HG03565 (cell line): ENCODE measurements at regions not wholly inside any gene's neighbourhood (a gene's known extent, or its start where the extent isn't known, plus 50 kb on each side); places are given as distances from the start of the nearest gene placed in this dataset.
"Not testable (repeated sequence)": the region's sequence is repeated elsewhere in the genome, so short reads cannot be mapped to it uniquely, and the experiment has no call there.

Experiments
- ATAC-seq: cut with Tn5 transposase; IDR thresholded peaks from one replicate; pipeline ENCODE4 v1.9.1; 2021; ENCODE audit warnings: mild to moderate bottlenecking, moderate library complexity; ENCODE audit not compliant: unreplicated experiment

DNA sequence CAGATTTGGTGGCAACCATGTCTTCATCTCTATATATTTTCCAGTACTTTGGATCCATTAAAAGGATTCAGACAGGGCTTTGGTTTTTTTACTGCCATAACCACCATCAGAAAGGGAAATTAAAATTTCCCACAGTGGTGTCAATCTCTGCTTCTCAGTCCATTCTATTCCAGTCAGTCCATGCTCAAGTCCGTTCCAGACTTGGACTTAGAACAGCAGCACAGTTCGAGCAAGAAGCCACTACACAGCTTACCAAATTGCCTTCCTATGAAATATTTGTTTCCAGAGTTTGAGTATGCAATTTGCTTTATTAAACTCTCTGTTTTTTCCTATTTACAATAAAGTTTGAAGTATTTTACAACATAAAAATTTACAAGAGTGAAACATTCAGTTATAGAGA, 306.5 kb upstream of the GULP1 start:
- no peak for ATAC-seq

DNA sequence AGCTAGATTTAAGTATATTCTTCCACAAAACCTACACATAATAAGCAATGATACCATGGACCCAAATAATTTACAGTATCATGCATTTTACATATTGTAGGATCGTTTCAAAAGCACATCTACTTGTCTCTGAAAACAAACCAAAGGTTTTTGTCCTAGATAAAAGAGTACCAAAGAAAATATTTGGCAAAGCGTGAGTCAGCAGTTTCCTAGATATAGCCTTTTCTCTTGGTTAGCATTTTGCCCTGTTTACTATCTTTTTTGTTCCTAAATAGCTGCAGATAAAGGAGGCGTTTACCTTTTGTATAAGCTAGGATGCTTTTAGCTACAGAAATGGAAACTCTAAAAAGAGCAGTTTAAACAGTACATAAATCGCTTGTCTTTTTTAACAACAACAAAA, 305.8 kb upstream of the GULP1 start:
- no peak for ATAC-seq

DNA sequence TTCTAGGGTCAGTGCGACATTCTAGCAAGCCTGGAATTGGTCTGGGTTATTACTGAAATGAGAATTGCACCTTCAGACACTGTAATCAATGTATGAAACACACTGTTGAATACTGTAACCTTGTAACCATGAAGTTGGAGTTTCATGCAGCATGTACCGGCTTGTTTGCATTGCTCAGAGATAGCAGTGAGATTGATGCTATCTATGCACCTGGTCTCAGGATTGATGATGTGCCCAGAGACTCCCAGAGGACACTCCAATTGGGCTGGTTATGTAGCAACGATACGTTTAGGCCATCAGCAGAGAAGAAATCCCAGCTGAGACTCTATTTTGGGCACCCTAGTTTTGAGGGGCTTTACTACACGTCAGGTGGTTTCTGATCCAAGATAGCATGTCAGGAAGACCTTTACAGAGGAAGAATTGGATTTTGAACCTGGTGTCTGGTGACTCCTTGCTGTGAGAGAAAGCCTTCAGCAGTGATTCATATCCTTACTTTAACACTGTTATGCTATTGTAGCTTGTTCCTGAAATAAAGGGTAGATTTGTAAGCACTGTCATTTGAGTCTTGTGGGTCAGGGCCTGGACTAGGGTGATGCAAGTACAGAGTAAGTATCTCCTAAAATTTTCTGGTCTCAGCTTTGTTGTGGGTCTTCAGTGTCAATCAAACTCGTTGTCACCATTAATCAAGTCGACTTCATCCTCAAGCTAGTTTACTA, 305.1 kb upstream of the GULP1 start:
- ATAC-seq = no peak

DNA sequence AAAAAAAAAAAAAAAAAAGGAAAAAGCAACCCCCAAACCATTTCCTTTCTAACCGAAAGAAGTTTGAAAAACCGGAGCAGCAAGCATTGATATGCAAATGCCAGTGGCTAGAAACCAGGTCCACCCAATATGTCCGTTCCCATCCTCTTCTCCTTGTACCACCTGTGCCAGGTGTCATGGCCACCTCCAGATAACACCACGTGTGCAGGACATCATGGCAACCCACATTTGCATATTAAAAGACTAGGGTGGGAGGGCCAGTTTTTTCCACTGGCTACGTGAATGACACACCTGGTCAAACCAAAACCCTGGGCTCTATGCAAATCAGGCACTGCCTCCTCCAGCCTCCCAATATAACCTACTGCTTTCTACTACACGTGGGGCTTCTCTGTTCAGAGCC, 303.3 kb upstream of the GULP1 start:
- no peak for ATAC-seq

DNA sequence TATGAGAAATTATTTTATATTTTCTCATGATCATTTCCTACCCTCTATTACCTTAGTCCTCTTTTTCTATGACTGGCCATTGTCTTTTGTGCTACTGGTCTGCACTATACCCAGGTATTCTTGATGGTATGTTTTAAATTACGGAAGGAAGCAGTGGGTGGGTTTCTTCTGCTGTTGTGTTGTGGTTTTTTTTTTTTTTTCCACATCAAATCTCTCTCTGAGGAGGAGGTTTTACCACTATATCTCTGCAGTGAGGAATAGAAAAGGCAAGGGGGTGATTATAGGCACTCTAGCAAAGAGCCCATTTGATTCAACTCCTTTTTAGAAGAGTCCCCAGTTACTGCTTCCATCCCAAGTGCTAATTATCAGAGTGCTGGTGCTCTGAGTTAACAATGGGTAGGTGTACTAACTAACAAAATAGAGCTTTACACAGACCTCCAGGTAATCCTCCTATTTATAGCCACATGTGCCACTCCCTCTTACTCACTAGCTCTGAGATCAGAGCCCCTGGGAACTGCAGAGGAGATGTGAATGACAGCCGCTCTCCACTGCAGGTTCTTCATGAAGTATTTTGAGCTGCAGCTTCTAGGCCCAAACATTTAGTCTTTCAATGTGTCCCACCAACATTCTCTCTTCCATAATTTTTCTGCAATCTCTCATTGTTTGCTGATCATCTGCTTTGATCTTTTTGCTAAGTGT, 301.6 kb upstream of the GULP1 start:
- peak; percentile 44 for ATAC-seq

DNA sequence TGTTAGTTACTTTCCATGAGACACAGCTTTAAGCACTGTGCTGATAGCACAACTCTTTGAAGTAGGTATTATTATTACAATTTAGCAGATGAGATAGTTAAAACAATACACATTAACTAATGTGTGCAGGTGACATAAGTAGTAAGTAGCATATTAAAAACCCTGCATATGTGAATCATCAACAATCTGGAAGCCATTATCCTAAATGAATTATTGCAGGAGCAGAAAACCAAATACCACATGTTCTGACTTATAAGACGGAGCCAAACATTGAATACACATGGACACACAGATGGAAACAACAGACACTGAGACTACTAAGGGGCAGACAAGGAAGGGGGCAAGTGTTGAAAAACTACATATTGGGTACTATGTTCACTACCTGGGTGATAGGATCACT, 300.3 kb upstream of the GULP1 start:
- ATAC-seq = no peak

DNA sequence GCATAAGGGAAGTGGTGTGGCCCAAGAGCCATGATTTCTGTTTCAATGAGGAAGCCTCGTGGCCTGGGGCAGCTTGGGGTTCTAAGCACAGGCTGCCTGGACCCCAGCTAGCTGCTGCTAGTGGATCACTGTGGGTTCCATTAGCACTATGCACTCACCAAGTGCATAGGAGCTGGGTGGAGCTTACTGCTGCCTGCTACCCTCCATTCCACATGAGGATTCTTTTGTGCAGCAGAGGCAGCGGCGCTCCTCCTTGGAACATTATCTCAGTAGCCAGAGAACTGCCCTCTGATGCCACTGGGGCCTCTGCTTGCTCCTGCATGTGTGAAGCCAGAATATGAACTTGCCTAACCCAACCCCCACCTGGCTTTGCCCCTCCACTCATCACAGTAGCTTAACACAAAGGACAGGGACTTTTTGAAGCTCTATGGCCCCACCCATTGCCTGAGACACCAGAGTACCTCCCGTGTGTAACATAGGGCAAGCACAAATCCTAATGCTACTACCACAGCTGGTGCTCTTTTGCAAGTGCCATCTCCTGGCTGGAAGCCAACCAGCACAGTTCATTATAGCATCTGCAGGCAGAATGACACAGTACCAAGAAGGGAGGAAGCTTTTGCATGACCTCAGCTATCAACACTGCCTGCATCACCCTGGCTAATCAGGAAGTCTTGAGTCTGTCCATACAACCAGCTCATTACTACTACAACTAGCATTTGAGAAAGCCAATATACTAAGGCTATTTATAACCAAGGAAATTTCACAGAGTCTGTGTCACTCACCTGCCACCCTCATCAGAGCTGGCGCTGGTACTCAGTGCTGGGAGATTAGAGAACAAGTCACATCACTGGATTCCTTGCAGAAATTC, 297.0 kb upstream of the GULP1 start:
- ATAC-seq = no peak

DNA sequence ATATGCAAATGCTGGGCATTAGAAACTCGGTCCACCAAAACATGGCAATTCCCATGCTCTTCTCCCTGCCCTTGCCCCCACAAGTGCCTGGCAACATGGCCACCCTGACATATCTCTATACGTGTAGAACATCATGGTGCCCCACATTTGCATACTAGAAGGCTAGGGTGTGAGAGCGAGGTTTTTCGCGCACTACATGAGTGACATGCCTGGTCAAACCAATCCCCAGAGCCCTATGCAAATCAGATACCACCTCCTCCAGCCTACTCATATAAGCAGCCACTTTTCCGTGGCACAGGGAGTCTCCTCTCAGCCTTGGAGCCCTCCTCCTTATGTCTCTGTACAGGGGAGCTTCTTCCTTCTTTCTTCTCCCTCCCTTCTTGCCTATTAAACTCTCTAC, 296.1 kb upstream of the GULP1 start:
- no peak for ATAC-seq

DNA sequence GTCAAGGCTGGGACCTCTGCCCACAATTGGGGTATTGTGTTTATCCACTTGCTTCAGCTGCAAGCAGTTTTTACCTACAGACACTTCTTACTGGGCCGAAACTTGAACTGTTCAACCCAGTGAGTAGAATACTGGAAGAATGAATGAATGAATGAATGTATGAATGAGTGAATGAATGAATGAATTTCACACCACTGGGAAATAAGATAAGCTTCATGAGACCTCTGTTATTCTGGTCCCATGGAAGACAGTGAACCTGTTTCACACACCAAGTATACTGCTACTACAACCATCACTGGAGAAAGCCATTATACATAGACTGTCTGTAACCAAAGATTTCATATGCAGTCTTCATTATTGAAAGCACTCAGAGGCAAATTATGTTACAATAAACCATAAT, 295.0 kb upstream of the GULP1 start:
- no peak for ATAC-seq

DNA sequence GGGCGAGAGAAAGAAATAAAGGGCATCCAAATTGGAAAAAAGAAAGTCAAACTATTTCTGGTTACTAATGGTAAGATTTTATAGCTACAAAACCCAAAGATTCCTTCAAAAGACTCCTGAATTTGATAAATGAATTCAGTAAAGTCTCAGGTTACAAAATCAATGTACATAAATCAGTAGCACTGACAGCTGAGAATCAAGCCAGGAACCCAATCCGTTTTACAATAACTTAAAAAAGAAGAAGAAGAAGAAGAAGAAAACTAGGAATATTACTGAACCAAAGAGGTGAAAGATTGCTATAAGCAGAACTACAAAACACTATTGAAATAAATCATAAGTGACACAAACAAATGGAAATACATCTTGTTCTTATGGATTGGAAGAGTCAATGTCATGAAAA, 291.5 kb upstream of the GULP1 start:
- ATAC-seq = no peak

DNA sequence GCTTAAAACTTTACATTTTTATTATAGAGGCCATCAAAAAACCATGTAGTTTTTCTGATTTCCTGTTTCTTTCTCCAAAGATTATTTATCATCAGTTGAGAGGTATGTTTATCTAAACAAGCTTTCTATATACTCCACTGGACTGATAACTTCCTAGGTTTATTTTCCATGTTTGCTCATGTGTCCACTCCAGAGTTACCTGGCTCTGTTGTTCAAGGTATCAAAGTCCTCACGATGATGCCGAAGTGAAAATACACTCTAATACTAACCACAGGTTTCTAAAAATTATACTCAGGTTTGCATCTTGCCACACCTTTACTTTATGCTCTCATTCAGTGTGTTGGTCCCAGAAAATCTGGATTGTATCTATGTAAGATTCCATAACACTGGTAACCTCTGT, 287.9 kb upstream of the GULP1 start:
- no peak for ATAC-seq

DNA sequence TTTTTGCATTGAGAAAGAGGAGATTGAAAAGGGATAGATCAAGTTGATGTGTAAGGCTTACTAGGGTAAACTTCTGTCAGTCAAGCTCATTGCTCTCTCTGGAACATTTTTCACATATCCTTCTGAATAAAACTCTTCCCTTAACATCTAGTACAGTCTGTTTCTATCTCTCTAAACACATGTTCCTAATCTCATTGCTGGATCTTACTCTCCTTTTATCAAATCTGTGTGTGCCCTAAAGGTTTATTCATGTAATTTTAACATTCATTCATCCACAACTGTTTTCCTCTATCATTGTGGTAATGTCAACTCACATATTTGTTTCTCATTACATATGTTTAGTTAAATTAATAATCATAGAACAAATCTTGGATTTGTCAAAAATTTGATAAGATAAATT, 277.9 kb upstream of the GULP1 start:
- ATAC-seq = no peak

DNA sequence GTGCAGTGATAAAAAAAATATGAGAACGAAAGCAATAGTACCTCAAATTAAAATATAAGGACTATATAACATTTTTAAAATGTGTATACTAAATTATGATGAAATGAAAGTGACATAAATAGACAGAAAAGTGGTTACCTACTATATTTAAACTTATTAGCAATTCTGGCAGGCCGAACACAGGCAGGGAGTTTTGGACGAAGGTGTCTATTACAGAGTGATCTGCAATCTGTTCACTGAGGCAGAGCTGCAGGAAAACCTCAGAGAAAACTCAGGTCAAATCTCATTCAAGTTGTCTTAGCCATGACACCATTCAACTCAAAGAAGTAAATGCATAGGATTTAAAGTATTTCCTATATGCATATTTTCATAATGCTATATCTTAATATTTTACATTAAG, 274.8 kb upstream of the GULP1 start:
- ATAC-seq = no peak

DNA sequence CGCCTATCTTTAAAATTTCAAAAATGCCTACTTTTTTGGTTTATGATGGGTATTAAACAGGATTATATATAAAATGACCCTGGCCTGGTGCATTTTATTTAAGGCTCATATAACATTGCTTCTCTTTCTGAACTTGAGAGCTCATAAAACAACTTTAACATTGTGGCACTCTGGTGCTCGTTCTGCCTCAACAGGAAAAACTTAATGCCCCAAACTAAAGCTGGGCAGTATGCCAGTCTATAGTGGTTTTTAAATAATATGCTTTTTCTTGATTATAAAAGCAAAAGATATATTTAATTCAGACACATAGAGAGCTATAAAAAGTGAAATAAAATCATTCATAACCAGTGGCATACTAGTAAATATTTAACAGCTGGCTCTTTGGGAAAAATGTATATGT, 269.3 kb upstream of the GULP1 start:
- ATAC-seq = no peak

DNA sequence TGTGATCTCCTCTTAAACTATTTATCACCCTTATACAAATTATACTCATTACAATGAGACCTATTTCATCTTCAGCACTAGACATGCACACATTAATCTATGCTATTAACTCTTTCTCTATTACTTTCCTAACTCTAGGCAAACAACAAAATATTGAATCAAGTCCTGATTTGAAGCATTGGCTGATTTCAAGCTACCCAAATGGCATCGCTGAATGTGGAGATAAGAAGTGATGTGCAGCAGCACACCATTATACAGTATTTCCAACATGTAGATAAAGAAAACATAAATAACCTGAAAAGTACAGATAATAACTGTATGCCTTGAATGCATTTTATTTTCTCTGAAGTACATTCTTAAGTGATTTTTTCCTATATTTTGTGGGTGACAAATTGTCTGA, 268.6 kb upstream of the GULP1 start:
- no peak for ATAC-seq

DNA sequence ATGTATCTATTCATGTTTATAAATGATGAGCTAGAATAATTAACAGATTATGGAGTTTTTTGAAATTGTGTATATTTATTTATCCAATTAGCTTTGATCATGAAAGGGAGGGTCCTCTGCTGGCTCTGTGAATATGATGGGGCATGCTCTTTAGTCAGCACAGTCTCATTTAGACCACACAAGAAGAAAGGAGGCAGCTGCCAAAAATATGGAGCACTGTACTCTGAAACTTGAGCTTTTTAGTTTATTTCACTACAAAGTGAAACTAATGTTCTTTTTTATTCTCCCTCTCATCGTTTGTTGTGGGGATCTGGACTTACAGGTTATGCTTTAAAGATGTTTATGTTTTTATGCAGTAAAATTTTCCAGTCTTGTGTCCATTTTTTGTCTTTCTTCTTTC, 266.9 kb upstream of the GULP1 start:
- ATAC-seq = no peak

DNA sequence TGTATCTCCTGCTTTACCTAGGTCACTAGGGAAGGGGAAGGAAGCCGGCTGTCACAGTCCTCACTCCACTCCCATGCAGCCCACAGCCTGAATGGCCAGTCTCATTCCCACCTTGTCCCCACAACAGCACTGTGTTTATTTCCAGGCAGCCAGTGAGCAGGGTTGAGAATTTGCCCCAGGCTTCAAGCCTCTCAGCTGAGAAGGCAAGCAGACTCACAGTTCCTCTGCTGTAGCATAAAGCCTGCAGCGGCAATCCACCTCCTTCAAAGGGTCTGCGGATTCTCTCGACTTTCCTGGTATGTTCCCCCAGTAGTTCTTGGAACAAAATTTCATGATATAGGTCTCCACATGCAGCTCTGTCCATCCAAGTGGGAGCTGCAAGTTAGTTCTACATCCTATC, 262.9 kb upstream of the GULP1 start:
- ATAC-seq = no peak

DNA sequence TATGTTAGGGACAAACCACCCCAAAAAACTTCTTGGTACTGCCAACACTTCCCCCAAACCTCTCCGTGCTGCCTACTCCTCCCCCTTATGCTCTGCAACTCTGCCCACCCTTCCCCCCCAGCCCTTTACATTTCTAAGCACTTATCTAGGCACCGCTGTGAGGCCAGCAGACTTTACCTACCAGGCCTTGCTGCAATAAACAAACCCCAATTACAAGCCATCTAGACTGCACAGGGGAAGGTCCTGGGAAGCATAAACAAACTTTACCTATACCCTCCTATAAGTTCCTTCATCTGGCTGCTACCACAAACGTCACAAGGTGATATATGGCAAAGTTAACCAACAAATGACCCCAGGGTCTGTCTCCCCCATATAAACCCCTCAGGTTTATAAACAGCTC, 259.4 kb upstream of the GULP1 start:
- no peak for ATAC-seq

DNA sequence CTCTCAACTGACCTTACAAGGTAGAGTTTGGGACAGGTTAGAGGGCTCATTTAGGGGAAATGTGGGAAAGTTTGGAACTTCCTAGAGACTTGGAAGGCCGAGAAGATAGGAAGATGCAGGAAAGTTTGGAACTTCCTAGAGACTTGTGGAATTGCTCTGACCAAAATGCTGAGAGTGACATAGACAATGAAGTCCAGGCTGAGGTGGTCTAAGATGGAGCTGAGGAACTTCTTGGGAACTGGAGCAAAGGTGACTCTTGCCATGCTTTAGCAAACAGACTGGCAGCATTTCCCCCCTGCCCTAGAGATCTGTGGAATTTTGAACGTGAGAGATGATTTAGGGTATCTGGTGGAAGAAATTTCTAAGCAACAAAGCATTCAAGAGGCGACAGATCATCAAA, 258.9 kb upstream of the GULP1 start:
- no peak for ATAC-seq

DNA sequence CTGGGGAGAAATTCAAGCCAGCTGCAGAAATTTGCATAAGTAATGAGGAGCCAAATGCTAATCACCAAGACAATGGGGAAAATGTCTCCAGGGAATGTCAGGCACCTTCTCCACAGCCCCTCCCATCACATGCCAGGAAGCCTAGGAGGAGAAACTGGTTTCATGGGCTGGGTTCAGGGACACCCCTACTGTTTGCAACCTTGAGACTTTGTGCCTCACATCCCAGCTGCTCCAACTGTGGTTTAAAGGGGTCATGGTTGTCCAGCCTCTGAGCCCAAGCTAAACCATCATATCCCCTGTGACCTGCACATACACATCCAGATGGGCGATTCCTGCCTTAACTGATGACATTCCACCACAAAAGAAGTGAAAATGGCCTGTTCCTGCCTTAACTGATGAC, 258.4 kb upstream of the GULP1 start:
- ATAC-seq = not testable (repeated sequence)

DNA sequence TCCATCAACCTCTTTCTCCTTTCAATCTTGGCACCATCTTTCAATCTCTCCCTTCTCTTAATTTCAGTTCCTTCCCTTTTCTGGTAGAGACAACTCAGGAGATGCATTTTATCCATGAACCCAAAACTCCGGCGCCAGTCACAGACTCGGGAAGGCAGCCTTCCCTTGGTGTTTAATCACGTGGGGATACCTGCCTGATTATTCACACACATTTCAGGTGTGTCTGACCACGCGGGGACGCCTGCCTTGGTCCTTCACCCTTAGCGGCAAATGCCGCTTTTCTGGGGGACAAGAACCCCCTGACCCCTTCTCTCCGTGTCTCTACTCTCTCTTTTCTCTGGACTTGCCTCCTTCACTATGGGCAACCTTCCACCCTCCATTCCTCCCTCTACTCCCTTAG, 257.6 kb upstream of the GULP1 start:
- not testable (repeated sequence) for ATAC-seq

DNA sequence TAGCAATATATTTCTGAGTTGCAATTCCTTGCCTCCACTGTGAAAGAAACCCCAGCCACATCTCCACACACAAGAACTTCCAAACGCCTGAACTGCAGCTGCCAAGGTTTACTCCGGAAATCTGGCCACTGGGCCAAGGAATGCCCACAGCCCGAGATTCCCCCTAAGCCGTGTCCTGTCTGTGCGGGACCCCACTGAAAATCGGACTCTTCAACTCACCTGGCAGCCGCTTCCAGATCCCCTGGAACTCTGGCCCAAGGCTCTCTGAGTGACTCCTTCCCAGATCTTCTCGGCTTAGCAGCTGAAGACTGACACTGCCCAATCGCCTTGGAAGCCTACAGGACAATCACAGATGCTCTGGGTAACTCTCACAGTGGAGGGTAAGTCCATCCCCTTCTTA, 256.3 kb upstream of the GULP1 start:
- ATAC-seq = not testable (repeated sequence)
